A549 (cell line): ENCODE measurements at regions not wholly inside any gene's neighbourhood (a gene's known extent, or its start where the extent isn't known, plus 50 kb on each side); places are given as distances from the start of the nearest gene placed in this dataset.

ENCODE experiments used
- ATAC-seq, 2 experiments: fragments of 200-7000 bp in 1 of 2; fragments of >200 bp in 1 of 2; cut with Nextera tagmentation in 1 of 2; cut with Tn5 transposase in 1 of 2; 3 replicates each; pipeline versions ENCODE4 v1.8.0 to v1.9.1; 2018 to 2020; ENCODE audit warnings: mild to moderate bottlenecking in 1 of 2, moderate library complexity in 1 of 2
- CTCF ChIA-PET: fragments of 300-600 bp; sonication (Branson Sonifier 250); formaldehyde crosslinking; extraction: SDS; loops from one replicate; lab custom pipeline; 2021; ENCODE audit warnings: antibody characterized with exemption, inconsistent platforms; lab: Yijun Ruan, JAX
- POLR2A ChIA-PET: fragments of 350-600 bp; formaldehyde crosslinking; extraction: SDS; loops from one replicate; lab custom pipeline; 2021; ENCODE audit warnings: antibody characterized with exemption, inconsistent platforms; lab: Yijun Ruan, JAX
- DNase-seq, 2 experiments: peaks; one replicate each; pipeline versions ENCODE4 v3.0.0 to v3.0.0-alpha.2; 2011 to 2016; ENCODE audit warnings: low read depth in 1 of 2, low spot score in 1 of 2
- FAIRE-seq: peaks from 2 replicates; lab custom pipeline; 2011; peaks lifted over from hg19 to GRCh38; lab: Jason Lieb, UNC
- H3K27ac ChIP-seq, 2 experiments: fragments of >200 bp; sonication (Bioruptor Twin); formaldehyde crosslinking; 3 replicates each; pipeline ENCODE4 v1.5.1; 2016 to 2017
- H3K4me1 ChIP-seq: fragments of >200 bp; sonication (Bioruptor Twin); formaldehyde crosslinking; 3 replicates; pipeline ENCODE4 v1.6.1; 2016
- H3K4me2 ChIP-seq: fragments of >200 bp; sonication (Bioruptor Twin); formaldehyde crosslinking; 3 replicates; pipeline ENCODE4 v1.6.1; 2016
- H3K4me3 ChIP-seq: fragments of >200 bp; sonication (Bioruptor Twin); formaldehyde crosslinking; 3 replicates; pipeline ENCODE4 v1.5.1; 2016
- H3K9me3 ChIP-seq: fragments of >200 bp; sonication (Bioruptor Twin); formaldehyde crosslinking; 3 replicates; pipeline ENCODE4 v1.6.1; 2016
- CBX8 ChIP-seq: fragments of 200-600 bp; sonication (generic); IDR thresholded peaks from 2 replicates; pipeline ENCODE4 v1.6.1; 2016
- CHD2 ChIP-seq: fragments of 150-350 bp; IDR thresholded peaks from 2 replicates; pipeline ENCODE4 v1.6.1; 2014; ENCODE audit warnings: low read length; ENCODE audit not compliant: partially characterized antibody
- CHD4 ChIP-seq: fragments of 200-600 bp; sonication (generic); IDR thresholded peaks from 2 replicates; pipeline ENCODE4 v1.6.1; 2016; ENCODE audit warnings: antibody characterized with exemption, mild to moderate bottlenecking, borderline replicate concordance
- EHF ChIP-seq: fragments of 250-450 bp; sonication (Bioruptor Pico); IDR thresholded peaks from 2 replicates; pipeline ENCODE4 v1.5.0; 2020; ENCODE audit warnings: mild to moderate bottlenecking
- EP300 ChIP-seq, 2 experiments: fragments of >200 bp; sonication (Bioruptor Twin); formaldehyde crosslinking; IDR thresholded peaks; 2 replicates in 1 of 2; 3 replicates in 1 of 2; pipeline ENCODE4 v1.6.1; 2016 to 2017
- FOSB ChIP-seq: fragments of 250-450 bp; sonication (Bioruptor Pico); IDR thresholded peaks from 2 replicates; pipeline ENCODE4 v1.5.0; 2020; ENCODE audit warnings: mild to moderate bottlenecking, moderate library complexity
- GATA3 ChIP-seq: IDR thresholded peaks from 2 replicates; pipeline ENCODE4 v1.6.1; 2012; ENCODE audit warnings: borderline replicate concordance
- HEYL ChIP-seq: fragments of 250-450 bp; sonication (Bioruptor Pico); IDR thresholded peaks from 2 replicates; pipeline ENCODE4 v1.8.0; 2021; ENCODE audit warnings: mild to moderate bottlenecking, moderate library complexity
- HOXB13 ChIP-seq: fragments of 250-450 bp; sonication (Bioruptor Pico); IDR thresholded peaks from 2 replicates; pipeline ENCODE4 v1.5.0; 2020; ENCODE audit warnings: low read depth, mild to moderate bottlenecking, moderate library complexity
- KDM5A ChIP-seq: fragments of 200-600 bp; sonication (generic); IDR thresholded peaks from 2 replicates; pipeline ENCODE4 v1.6.1; 2016; ENCODE audit warnings: antibody characterized with exemption, mild to moderate bottlenecking
- MAZ ChIP-seq: fragments of 150-350 bp; IDR thresholded peaks from 2 replicates; pipeline ENCODE4 v1.6.1; 2014; ENCODE audit warnings: antibody characterized with exemption, low read depth, low read length, borderline replicate concordance
- NPAS2 ChIP-seq: fragments of 250-450 bp; sonication (Bioruptor Pico); IDR thresholded peaks from 2 replicates; pipeline ENCODE4 v1.8.0; 2022; ENCODE audit warnings: mild to moderate bottlenecking, moderate library complexity, borderline replicate concordance
- PHF8 ChIP-seq: fragments of 200-600 bp; sonication (generic); IDR thresholded peaks from 2 replicates; pipeline ENCODE4 v1.6.1; 2016; ENCODE audit warnings: low read depth, mild to moderate bottlenecking, antibody characterized with exemption, moderate library complexity, borderline replicate concordance
- POLR2AphosphoS2 ChIP-seq: conservative IDR thresholded peaks from 2 replicates; pipeline ENCODE4 v1.6.1; 2012; ENCODE audit warnings: low read length, improper control_type of control experiment, inconsistent platforms
- RAD21 ChIP-seq, 2 experiments: fragments of >200 bp in 1 of 2; sonication (Bioruptor Twin) in 1 of 2; formaldehyde crosslinking in 1 of 2; IDR thresholded peaks in 1 of 2; conservative IDR thresholded peaks in 1 of 2; 2 replicates in 1 of 2; 3 replicates in 1 of 2; pipeline ENCODE4 v1.6.1; 2012 to 2018; ENCODE audit warnings: inconsistent platforms in 1 of 2
- RFX5 ChIP-seq: fragments of 450-650 bp; IDR thresholded peaks from 2 replicates; pipeline ENCODE4 v1.7.1; 2014; ENCODE audit warnings: antibody characterized with exemption, mild to moderate bottlenecking, moderate library complexity
- SMC3 ChIP-seq: fragments of >200 bp; sonication (Bioruptor Twin); formaldehyde crosslinking; IDR thresholded peaks from 3 replicates; pipeline ENCODE4 v1.6.1; 2018; ENCODE audit warnings: inconsistent platforms
- SREBF2 ChIP-seq: fragments of 450-650 bp; IDR thresholded peaks from 2 replicates; pipeline ENCODE4 v1.6.1; 2014; ENCODE audit warnings: mild to moderate bottlenecking, moderate library complexity
- TP53 ChIP-seq: fragments of 250-450 bp; sonication (Bioruptor Pico); IDR thresholded peaks from 2 replicates; pipeline ENCODE4 v1.5.0; 2021; ENCODE audit warnings: mild to moderate bottlenecking, moderate library complexity
- ZC3H11A ChIP-seq: fragments of 450-650 bp; IDR thresholded peaks from 2 replicates; pipeline ENCODE4 v1.6.1; 2014; ENCODE audit warnings: antibody characterized with exemption, mild to moderate bottlenecking
- ZFP36 ChIP-seq: fragments of 450-650 bp; IDR thresholded peaks from 2 replicates; pipeline ENCODE4 v1.6.1; 2014; ENCODE audit warnings: borderline replicate concordance; ENCODE audit not compliant: partially characterized antibody
- ZNF302 ChIP-seq: fragments of 250-450 bp; sonication (Bioruptor Pico); IDR thresholded peaks from 2 replicates; pipeline ENCODE4 v1.9.0; 2021; ENCODE audit warnings: inconsistent platforms, mild to moderate bottlenecking, moderate library complexity
- WGBS: methylation state at CpG from one replicate; pipeline ENCODE4 v1.1.6; 2017; ENCODE audit errors: missing lambda C conversion rate; 5-methylcytosine and 5-hydroxymethylcytosine counted together
- TF ChIP-seq, protein P1 (sequence below): fragments of 250-450 bp; sonication (Bioruptor Pico); IDR thresholded peaks from 2 replicates; pipeline ENCODE4 v1.5.0; 2021; ENCODE audit warnings: mild to moderate bottlenecking, moderate library complexity, borderline replicate concordance
- TF ChIP-seq, protein P2 (sequence below): fragments of >200 bp; sonication (Bioruptor Twin); formaldehyde crosslinking; IDR thresholded peaks from 3 replicates; pipeline ENCODE4 v1.6.1; 2016
- TF ChIP-seq, protein P3 (sequence below): fragments of 250-450 bp; sonication (Bioruptor Pico); IDR thresholded peaks from 2 replicates; pipeline ENCODE4 v1.5.0; 2020; ENCODE audit warnings: low read depth, mild to moderate bottlenecking, moderate library complexity
- TF ChIP-seq, protein P4 (sequence below): fragments of 200-600 bp; sonication (generic); IDR thresholded peaks from 2 replicates; pipeline ENCODE4 v1.6.1; 2016; ENCODE audit warnings: antibody characterized with exemption, mild to moderate bottlenecking, moderate library complexity
- TF ChIP-seq, protein P5 (sequence below): fragments of 450-650 bp; IDR thresholded peaks from 2 replicates; pipeline ENCODE4 v1.6.1; 2014; ENCODE audit warnings: antibody characterized with exemption
- TF ChIP-seq, protein P6 (sequence below): IDR thresholded peaks from 2 replicates; pipeline ENCODE4 v1.6.1; 2012; ENCODE audit warnings: low read depth, borderline replicate concordance

DNA sequence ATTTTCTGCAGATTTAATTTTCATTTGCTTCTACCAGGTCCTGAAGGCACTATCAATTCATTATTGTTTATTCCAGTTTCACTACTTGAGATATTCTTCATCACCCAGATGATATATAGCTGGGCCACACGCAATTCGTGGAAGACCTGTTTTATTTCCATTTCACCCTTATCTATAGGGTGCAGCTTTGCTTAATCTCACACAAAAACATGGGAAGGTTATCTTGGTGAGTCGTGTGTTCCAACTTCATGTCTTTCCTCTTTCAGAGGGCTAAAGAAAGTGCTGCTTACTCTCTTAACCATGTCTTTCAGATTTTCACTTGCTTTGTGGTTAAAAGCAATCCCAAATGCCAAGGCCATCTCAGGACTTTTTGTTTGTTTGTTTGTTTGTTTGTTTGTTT lies 194.0 kb downstream of the SOD2 start (continued):
- TF ChIP-seq, protein P1, sequence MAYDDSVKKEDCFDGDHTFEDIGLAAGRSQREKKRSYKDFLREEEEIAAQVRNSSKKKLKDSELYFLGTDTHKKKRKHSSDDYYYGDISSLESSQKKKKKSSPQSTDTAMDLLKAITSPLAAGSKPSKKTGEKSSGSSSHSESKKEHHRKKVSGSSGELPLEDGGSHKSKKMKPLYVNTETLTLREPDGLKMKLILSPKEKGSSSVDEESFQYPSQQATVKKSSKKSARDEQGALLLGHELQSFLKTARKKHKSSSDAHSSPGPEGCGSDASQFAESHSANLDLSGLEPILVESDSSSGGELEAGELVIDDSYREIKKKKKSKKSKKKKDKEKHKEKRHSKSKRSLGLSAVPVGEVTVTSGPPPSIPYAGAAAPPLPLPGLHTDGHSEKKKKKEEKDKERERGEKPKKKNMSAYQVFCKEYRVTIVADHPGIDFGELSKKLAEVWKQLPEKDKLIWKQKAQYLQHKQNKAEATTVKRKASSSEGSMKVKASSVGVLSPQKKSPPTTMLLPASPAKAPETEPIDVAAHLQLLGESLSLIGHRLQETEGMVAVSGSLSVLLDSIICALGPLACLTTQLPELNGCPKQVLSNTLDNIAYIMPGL: no peak
- TF ChIP-seq HEYL: no peak
- no peak for TF ChIP-seq PHF8
- no peak for TF ChIP-seq KDM5A
- TF ChIP-seq ZC3H11A: no peak
- no peak for TF ChIP-seq CHD2
- TF ChIP-seq NPAS2 (CRISPR knock-in tag): no peak
- no peak for TF ChIP-seq FOSB (CRISPR knock-in tag)
- TF ChIP-seq EP300 (IDR thresholded peaks at IDR 0.05): no peak
- no peak for TF ChIP-seq RFX5
- no peak for TF ChIP-seq SREBF2

DNA sequence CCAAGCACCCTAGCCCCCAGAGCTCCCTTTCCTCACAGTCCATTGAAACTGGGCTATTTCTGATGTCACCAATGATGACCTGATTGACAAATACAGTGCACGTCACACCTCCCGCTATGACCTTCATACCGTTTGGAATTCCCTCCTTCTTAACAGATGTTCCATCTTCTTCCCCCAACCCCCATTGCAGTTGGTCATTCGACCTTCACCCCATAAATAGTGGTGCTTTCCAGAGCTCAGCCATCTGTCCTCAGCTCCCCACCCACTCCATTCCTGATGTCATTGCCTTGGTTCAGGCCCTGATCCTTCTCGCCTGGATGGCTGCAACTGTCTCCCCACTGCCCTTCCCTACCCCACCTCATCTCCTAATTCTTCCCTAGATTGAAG lies 198.5 kb downstream of the SOD2 start:
- no peak overlapping the region for H3K27ac ChIP-seq

DNA sequence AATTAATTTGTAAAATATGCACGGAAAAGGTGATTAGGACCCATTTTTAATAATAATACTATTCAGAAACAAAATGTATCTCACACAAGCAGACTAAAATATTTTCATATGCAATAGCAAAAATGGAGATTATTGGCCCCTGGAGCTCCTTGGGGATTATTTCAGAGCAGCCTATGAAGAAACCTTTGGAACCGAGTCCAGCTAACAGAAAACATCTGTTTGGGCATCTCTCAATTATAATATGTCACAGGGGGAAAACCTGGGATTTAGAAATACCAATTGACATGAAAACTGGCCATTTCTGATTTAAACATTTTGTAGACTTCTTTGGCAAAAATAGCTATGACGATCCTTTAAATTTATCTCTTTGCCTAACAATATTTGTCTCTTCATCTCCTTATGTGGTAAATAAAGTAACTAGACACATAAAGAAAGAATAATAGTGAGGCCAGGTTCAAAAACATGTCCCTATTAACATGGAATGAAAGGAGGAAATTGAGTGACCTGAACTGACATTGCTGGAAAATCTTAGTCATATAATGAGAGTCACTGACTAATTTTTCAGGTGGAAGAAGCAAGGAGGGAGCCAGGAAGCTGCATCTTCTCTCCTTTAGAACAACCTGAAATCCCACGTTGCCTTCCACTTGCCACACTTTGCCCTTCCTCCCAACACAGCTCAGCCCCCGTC lies 199.0 kb downstream of the SOD2 start:
- no peak for DNase-seq
- Histone ChIP-seq H3K27ac (no peak overlapping the region), H3K9me3 (0 out of 3 replicates have a peak, but pooled peaks cover 3% of the 10 kb centered on the region), H3K4me1 (no peaks in the 10 kb centered on the region), H3K4me3 (no peak overlapping the region), H3K4me2 (no peak overlapping the region)
- FAIRE-seq: no peak
- no peak for ATAC-seq
- POLR2A ChIA-PET: no interaction called here
- 12% methylated on average over 5 of the region's 5 CpGs for WGBS
- CTCF ChIA-PET: no interaction called here
- TF ChIP-seq, protein P2, sequence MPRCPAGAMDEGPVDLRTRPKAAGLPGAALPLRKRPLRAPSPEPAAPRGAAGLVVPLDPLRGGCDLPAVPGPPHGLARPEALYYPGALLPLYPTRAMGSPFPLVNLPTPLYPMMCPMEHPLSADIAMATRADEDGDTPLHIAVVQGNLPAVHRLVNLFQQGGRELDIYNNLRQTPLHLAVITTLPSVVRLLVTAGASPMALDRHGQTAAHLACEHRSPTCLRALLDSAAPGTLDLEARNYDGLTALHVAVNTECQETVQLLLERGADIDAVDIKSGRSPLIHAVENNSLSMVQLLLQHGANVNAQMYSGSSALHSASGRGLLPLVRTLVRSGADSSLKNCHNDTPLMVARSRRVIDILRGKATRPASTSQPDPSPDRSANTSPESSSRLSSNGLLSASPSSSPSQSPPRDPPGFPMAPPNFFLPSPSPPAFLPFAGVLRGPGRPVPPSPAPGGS: no peak
- TF ChIP-seq GATA3: no peak
- no peak for TF ChIP-seq HOXB13 (CRISPR knock-in tag)
- TF ChIP-seq KDM5A: no peak
- TF ChIP-seq POLR2AphosphoS2: no peak
- TF ChIP-seq RFX5: no peak
- TF ChIP-seq, protein P3, sequence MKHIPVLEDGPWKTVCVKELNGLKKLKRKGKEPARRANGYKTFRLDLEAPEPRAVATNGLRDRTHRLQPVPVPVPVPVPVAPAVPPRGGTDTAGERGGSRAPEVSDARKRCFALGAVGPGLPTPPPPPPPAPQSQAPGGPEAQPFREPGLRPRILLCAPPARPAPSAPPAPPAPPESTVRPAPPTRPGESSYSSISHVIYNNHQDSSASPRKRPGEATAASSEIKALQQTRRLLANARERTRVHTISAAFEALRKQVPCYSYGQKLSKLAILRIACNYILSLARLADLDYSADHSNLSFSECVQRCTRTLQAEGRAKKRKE (CRISPR knock-in tag): no peak
- no peak for TF ChIP-seq SMC3
- TF ChIP-seq, protein P4, sequence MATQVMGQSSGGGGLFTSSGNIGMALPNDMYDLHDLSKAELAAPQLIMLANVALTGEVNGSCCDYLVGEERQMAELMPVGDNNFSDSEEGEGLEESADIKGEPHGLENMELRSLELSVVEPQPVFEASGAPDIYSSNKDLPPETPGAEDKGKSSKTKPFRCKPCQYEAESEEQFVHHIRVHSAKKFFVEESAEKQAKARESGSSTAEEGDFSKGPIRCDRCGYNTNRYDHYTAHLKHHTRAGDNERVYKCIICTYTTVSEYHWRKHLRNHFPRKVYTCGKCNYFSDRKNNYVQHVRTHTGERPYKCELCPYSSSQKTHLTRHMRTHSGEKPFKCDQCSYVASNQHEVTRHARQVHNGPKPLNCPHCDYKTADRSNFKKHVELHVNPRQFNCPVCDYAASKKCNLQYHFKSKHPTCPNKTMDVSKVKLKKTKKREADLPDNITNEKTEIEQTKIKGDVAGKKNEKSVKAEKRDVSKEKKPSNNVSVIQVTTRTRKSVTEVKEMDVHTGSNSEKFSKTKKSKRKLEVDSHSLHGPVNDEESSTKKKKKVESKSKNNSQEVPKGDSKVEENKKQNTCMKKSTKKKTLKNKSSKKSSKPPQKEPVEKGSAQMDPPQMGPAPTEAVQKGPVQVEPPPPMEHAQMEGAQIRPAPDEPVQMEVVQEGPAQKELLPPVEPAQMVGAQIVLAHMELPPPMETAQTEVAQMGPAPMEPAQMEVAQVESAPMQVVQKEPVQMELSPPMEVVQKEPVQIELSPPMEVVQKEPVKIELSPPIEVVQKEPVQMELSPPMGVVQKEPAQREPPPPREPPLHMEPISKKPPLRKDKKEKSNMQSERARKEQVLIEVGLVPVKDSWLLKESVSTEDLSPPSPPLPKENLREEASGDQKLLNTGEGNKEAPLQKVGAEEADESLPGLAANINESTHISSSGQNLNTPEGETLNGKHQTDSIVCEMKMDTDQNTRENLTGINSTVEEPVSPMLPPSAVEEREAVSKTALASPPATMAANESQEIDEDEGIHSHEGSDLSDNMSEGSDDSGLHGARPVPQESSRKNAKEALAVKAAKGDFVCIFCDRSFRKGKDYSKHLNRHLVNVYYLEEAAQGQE: no peak
- TF ChIP-seq, protein P5, sequence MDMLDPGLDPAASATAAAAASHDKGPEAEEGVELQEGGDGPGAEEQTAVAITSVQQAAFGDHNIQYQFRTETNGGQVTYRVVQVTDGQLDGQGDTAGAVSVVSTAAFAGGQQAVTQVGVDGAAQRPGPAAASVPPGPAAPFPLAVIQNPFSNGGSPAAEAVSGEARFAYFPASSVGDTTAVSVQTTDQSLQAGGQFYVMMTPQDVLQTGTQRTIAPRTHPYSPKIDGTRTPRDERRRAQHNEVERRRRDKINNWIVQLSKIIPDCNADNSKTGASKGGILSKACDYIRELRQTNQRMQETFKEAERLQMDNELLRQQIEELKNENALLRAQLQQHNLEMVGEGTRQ: no peak

More for the DNA sequence above, 198.5 kb downstream of the SOD2 start:
- H3K4me2 ChIP-seq: no peak overlapping the region
- TF ChIP-seq ZFP36 (no peak), ZNF302 (CRISPR knock-in tag) (no peak), CBX8 (no peak), ZC3H11A (no peak), RAD21 (conservative IDR thresholded peaks at IDR 0.05 in 1 of 2, IDR thresholded peaks at IDR 0.05 in 1 of 2) (no peak), TP53 (CRISPR knock-in tag) (no peak), CHD2 (no peak), CHD4 (no peak), MAZ (no peak), EHF (no peak)
- TF ChIP-seq, protein P2: no peak
- TF ChIP-seq, protein P6, sequence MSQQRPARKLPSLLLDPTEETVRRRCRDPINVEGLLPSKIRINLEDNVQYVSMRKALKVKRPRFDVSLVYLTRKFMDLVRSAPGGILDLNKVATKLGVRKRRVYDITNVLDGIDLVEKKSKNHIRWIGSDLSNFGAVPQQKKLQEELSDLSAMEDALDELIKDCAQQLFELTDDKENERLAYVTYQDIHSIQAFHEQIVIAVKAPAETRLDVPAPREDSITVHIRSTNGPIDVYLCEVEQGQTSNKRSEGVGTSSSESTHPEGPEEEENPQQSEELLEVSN: no peak
- 0 out of 3 replicates have a peak, but pooled peaks cover 3% of the 10 kb centered on the region for H3K9me3 ChIP-seq
- H3K4me1 ChIP-seq: no peaks in the 10 kb centered on the region
- DNase-seq (no peak), FAIRE-seq (no peak), ATAC-seq (no peak)
- POLR2A ChIA-PET: no interaction called here
- CTCF ChIA-PET: no interaction called here
- WGBS: 27% methylated on average over 5 of the region's 5 CpGs
- no peak overlapping the region for H3K4me3 ChIP-seq
